Parathyroid adenoma (tissue), 2 donors: ENCODE measurements at regions not wholly inside any gene's neighbourhood (a gene's known extent, or its start where the extent isn't known, plus 50 kb on each side); places are given as distances from the start of the nearest gene placed in this dataset.
A peak's percentile ranks its signal among the peaks of the same experiment; 100 is the strongest.

Source experiments
- H2AFZ ChIP-seq: fragments of 300-600 bp; sonication (generic); one replicate; pipeline ENCODE4 v1.7.0; 2017; ENCODE audit warnings: antibody characterized with exemption, mild to moderate bottlenecking
- H3K27ac ChIP-seq: fragments of 300-600 bp; sonication (generic); one replicate; pipeline ENCODE4 v1.7.0; 2017
- H3K27me3 ChIP-seq: fragments of 300-600 bp; sonication (generic); one replicate; pipeline ENCODE4 v1.7.0; 2017; ENCODE audit warnings: low read length; ENCODE audit not compliant: control insufficient read depth, insufficient read depth
- H3K36me3 ChIP-seq: fragments of 300-600 bp; sonication (generic); one replicate; pipeline ENCODE4 v1.7.0; 2017; ENCODE audit warnings: low read length; ENCODE audit not compliant: control insufficient read depth, insufficient read depth
- H3K4me1 ChIP-seq: fragments of 300-600 bp; sonication (generic); one replicate; pipeline ENCODE4 v1.7.0; 2017; ENCODE audit warnings: control low read depth
- H3K4me2 ChIP-seq: fragments of 300-600 bp; sonication (generic); one replicate; pipeline ENCODE4 v1.7.0; 2017; ENCODE audit warnings: low read length
- H3K4me3 ChIP-seq: fragments of 300-600 bp; sonication (generic); one replicate; pipeline ENCODE4 v1.7.0; 2017; ENCODE audit warnings: low read depth, low read length
- H3K79me2 ChIP-seq: fragments of 300-600 bp; sonication (generic); one replicate; pipeline ENCODE4 v1.7.0; 2017; ENCODE audit warnings: control low read depth
- H3K9ac ChIP-seq: fragments of 300-600 bp; sonication (generic); one replicate; pipeline ENCODE4 v1.7.0; 2017; ENCODE audit warnings: mild to moderate bottlenecking
- H3K9me3 ChIP-seq: fragments of 300-600 bp; sonication (generic); one replicate; pipeline ENCODE4 v1.7.0; 2017; ENCODE audit warnings: low read length; ENCODE audit not compliant: control insufficient read depth
- TF ChIP-seq, protein P1 (sequence below): fragments of 300-600 bp; sonication (generic); IDR thresholded peaks from one replicate; pipeline ENCODE4 v1.7.0; 2017; ENCODE audit warnings: antibody characterized with exemption, mild to moderate bottlenecking
- donor health status: primary hyperparathyroidism.

DNA sequence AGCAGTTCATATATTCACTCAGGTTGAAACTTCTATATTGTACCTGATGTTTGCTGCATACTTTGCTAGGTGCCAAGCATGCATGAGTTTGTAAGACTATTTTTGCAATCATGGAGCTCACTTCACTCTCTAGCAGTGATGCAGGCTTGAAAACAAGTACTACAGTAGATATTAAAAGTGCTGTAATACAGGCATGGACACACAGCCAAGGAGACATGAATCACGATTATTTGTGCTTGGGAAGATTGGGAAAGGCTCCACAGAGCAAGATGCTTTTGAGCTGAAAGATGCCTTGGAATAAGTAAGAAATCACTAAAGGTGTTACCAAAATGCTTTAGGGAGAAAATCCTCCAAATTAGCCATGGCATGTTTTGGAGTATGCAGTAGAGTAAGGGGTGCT lies 427.4 kb downstream of the UTRN start:
- H3K4me1 ChIP-seq = peaks cover 5% of the 10 kb centered on the region
- no peak overlapping the region for H3K4me3 ChIP-seq
- no peak overlapping the region for H3K27ac ChIP-seq
- no peaks in the 10 kb centered on the region for H3K27me3 ChIP-seq
- H3K4me2 ChIP-seq = no peak overlapping the region
- no peaks in the 10 kb centered on the region for H3K9me3 ChIP-seq
- no peaks in the 10 kb centered on the region for H3K79me2 ChIP-seq
- TF ChIP-seq, protein P1, sequence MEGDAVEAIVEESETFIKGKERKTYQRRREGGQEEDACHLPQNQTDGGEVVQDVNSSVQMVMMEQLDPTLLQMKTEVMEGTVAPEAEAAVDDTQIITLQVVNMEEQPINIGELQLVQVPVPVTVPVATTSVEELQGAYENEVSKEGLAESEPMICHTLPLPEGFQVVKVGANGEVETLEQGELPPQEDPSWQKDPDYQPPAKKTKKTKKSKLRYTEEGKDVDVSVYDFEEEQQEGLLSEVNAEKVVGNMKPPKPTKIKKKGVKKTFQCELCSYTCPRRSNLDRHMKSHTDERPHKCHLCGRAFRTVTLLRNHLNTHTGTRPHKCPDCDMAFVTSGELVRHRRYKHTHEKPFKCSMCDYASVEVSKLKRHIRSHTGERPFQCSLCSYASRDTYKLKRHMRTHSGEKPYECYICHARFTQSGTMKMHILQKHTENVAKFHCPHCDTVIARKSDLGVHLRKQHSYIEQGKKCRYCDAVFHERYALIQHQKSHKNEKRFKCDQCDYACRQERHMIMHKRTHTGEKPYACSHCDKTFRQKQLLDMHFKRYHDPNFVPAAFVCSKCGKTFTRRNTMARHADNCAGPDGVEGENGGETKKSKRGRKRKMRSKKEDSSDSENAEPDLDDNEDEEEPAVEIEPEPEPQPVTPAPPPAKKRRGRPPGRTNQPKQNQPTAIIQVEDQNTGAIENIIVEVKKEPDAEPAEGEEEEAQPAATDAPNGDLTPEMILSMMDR = no peak
- H3K36me3 ChIP-seq = no peaks in the 10 kb centered on the region
- H2AFZ ChIP-seq = no peak overlapping the region
- no peak overlapping the region for H3K9ac ChIP-seq

DNA sequence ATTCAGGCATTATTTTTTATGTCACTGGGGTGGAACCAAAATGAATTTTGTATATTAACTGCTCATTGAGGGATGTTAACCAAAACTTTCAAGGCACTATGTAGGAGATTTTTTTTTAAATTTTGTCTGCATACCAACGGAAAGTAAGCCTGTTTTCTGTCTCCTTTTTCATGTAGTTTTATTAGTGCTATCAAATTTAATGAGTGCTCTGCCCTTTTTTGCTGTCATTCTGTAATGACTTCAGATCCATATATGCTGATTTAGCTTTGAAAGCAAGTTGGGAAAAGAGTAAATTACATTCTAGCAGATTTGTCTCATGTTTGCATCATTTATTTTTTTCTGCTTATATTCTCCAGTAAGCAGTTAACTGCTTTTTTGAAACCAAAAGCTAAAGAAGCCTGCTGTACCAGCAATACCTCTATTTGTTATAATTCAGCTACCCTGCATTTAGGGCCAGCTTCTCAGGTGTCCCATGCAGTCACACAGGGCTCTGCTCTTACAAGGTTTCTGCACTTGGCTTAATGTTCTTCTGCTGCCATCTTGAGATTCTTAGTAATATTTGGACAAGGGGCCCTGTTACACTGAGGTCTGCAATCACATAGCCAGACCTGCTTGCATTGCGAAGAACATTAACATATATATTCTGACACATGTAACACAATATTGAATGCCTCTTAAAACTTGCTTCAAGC lies 429.0 kb downstream of the UTRN start:
- no peak overlapping the region for H3K4me2 ChIP-seq
- no peak overlapping the region for H3K4me3 ChIP-seq
- H3K27ac ChIP-seq = no peak overlapping the region
- H3K9ac ChIP-seq = no peak overlapping the region
- no peaks in the 10 kb centered on the region for H3K36me3 ChIP-seq
- H3K9me3 ChIP-seq = no peaks in the 10 kb centered on the region
- H3K4me1 ChIP-seq = peaks cover 17% of the 10 kb centered on the region
- H3K79me2 ChIP-seq = no peaks in the 10 kb centered on the region
- no peak overlapping the region for H2AFZ ChIP-seq
- H3K27me3 ChIP-seq = no peaks in the 10 kb centered on the region
- TF ChIP-seq, protein P1 = no peak

DNA sequence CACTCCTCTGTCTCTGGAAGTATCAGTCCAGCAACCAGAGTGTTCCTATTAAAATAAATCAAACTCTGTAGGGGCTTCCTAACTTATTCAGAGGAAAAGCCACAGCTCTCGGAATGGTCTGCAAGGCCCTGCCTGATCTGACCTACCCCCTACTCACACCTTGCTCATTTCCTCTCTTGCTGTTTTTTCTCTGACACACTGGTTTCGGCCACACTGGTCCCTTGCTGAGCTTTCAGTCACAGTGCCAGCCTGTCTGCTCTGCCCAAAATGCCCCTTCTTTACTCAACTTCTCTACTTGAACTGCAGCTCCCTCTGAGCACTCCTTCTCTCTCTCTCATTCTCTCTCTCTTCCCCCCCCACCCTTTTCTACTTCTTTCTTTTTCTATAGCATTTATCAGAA lies 430.2 kb downstream of the UTRN start:
- TF ChIP-seq, protein P1 = no peak
- peaks cover 27% of the 10 kb centered on the region for H3K4me1 ChIP-seq
- no peak overlapping the region for H3K4me3 ChIP-seq
- no peaks in the 10 kb centered on the region for H3K36me3 ChIP-seq
- no peak overlapping the region for H3K9ac ChIP-seq
- no peaks in the 10 kb centered on the region for H3K9me3 ChIP-seq
- no peaks in the 10 kb centered on the region for H3K27me3 ChIP-seq
- no peak overlapping the region for H3K4me2 ChIP-seq
- H2AFZ ChIP-seq = no peak overlapping the region
- H3K27ac ChIP-seq = no peak overlapping the region
- no peaks in the 10 kb centered on the region for H3K79me2 ChIP-seq

DNA sequence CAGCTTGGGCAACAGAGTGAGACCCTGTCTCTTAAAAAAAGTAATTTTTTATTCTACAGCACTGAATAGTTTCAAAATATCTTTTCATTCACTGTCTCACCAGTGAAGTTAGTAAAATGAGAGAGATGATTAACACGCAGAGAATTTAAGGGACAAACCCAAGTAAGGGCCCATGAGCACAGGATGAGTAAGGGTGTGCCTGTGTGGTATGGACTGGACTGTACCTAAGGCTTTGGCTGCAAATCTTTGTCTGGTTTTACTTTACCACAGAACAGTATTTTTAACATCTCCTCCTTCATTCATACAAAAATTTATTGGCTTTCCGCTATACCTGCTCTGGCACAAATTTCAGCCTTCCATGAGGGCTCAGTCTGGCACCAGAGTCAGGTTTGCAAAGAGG lies 433.3 kb downstream of the UTRN start:
- Histone ChIP-seq H3K4me2 (no peak overlapping the region), H3K27ac (peak overlapping the region; percentile 43), H3K9ac (no peak overlapping the region), H3K9me3 (no peaks in the 10 kb centered on the region), H3K79me2 (no peaks in the 10 kb centered on the region), H3K4me1 (peaks cover 27% of the 10 kb centered on the region), H3K4me3 (no peak overlapping the region), H2AFZ (no peak overlapping the region), H3K36me3 (no peaks in the 10 kb centered on the region), H3K27me3 (no peaks in the 10 kb centered on the region)
- TF ChIP-seq, protein P1 = no peak

DNA sequence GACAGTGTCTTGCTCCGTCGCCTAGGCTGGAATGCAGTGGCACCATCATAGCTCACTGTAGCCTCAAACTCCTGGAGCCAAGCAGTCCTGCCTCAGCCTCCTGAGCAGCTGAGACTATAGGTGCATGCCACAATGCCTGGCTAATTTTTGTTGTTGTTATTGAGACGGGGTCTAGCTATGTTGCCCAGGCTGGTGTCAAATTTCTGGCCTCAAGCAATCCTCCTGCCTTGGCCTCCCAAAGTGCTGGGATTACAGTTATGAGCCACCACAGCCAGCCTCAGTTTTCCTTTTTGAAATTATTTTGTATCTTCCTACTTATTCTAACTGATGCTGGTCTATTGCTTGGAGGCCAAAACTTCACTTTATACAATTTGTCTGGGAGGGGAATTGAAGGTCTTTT lies 436.1 kb downstream of the UTRN start:
- Histone ChIP-seq H3K27ac (no peak overlapping the region), H3K9ac (no peak overlapping the region), H3K36me3 (no peaks in the 10 kb centered on the region), H2AFZ (no peak overlapping the region), H3K27me3 (no peaks in the 10 kb centered on the region), H3K79me2 (no peaks in the 10 kb centered on the region), H3K4me1 (peaks cover 27% of the 10 kb centered on the region), H3K9me3 (no peaks in the 10 kb centered on the region), H3K4me3 (no peak overlapping the region), H3K4me2 (no peak overlapping the region)
- TF ChIP-seq, protein P1 = no peak
